HepG2 (cell line): ENCODE measurements at regions not wholly inside any gene's neighbourhood (a gene's known extent, or its start where the extent isn't known, plus 50 kb on each side); places are given as distances from the start of the nearest gene placed in this dataset.

Source experiments
- ATAC-seq: fragments of 200-7000 bp; cut with Tn5 transposase; 3 replicates; pipeline ENCODE4 v1.9.1; 2020; ENCODE audit warnings: mild to moderate bottlenecking, moderate library complexity
- BruUV-seq: library from RNA; stranded (reverse); fragments of 400-500 nt; replicated peaks from 2 replicates; lab custom pipeline; 2021; lab: Mats Ljungman, UMichigan
- CTCF ChIA-PET: fragments of 300-600 bp; formaldehyde crosslinking; extraction: SDS; loops from one replicate; lab custom pipeline; 2021; ENCODE audit warnings: low total read pairs, inconsistent platforms, low intra/inter-chr PET ratio; lab: Yijun Ruan, JAX
- POLR2A ChIA-PET: fragments of 350-600 bp; sonication (Branson Sonifier 250); formaldehyde crosslinking; loops from one replicate; lab custom pipeline; 2020; ENCODE audit warnings: antibody characterized with exemption, inconsistent platforms; lab: Yijun Ruan, JAX
- DNase-seq: peaks from one replicate; pipeline ENCODE4 v3.0.0-alpha.2; 2015; ENCODE audit warnings: low spot score
- FAIRE-seq: peaks from 3 replicates; lab custom pipeline; 2011; peaks lifted over from hg19 to GRCh38; lab: Jason Lieb, UNC
- H2AFZ ChIP-seq: one replicate; pipeline ENCODE4 v1.6.1; 2011; ENCODE audit warnings: low read length, inconsistent platforms
- H3K27ac ChIP-seq: fragments of 300-600 bp; 3 replicates; pipeline ENCODE4 v1.8.0; 2011; ENCODE audit warnings: mixed run types, mild to moderate bottlenecking, mixed read lengths, low read length, inconsistent platforms; ENCODE audit not compliant: insufficient read depth; ENCODE audit errors: extremely low read length
- H3K27me3 ChIP-seq, 2 experiments: fragments of 200-600 bp in 1 of 2; 2 replicates in 1 of 2; 3 replicates in 1 of 2; pipeline versions ENCODE4 v1.6.0 to v1.8.0; 2011; ENCODE audit warnings: low read length in 2 of 2, mild to moderate bottlenecking in 2 of 2, moderate library complexity in 2 of 2, inconsistent platforms in 1 of 2; ENCODE audit not compliant: insufficient read depth in 2 of 2, control insufficient read depth in 1 of 2
- H3K36me3 ChIP-seq, 2 experiments: fragments of 200-600 bp in 1 of 2; replicated peaks in 1 of 2; 2 replicates in 1 of 2; 3 replicates in 1 of 2; pipeline versions ENCODE4 v1.5.1 to v1.8.0; 2011; ENCODE audit warnings: low read length in 2 of 2, inconsistent platforms in 1 of 2; ENCODE audit not compliant: insufficient read depth in 2 of 2, control insufficient read depth in 1 of 2
- H3K4me1 ChIP-seq: 2 replicates; pipeline ENCODE4 v1.5.1; 2012; ENCODE audit warnings: low read length, inconsistent platforms; ENCODE audit not compliant: insufficient read depth
- H3K4me2 ChIP-seq: 2 replicates; pipeline ENCODE4 v1.6.0; 2011; ENCODE audit warnings: low read depth, low read length, inconsistent platforms
- H3K4me3 ChIP-seq, 3 experiments: fragments of 200-600 bp in 1 of 3; sonication (generic), shearing (Covaris generic) in 1 of 3; replicated peaks in 1 of 3; 2 replicates each; pipeline ENCODE4 v1.5.1; 2011 to 2016; ENCODE audit warnings: low read length in 3 of 3, inconsistent platforms in 2 of 3, low read depth in 2 of 3, mild to moderate bottlenecking in 2 of 3, control low read depth in 1 of 3, mixed read lengths in 1 of 3; ENCODE audit not compliant: insufficient read depth in 1 of 3
- H3K79me2 ChIP-seq: one replicate; pipeline ENCODE4 v1.6.1; 2011; ENCODE audit warnings: low read length, inconsistent platforms; ENCODE audit not compliant: insufficient read depth
- H3K9ac ChIP-seq: 2 replicates; pipeline ENCODE4 v1.6.0; 2011; ENCODE audit warnings: mild to moderate bottlenecking, low read depth, low read length, inconsistent platforms; ENCODE audit not compliant: insufficient read depth
- H3K9me3 ChIP-seq: 2 replicates; pipeline ENCODE4 v1.5.1; 2012; ENCODE audit warnings: mild to moderate bottlenecking, low read length
- H4K20me1 ChIP-seq: 2 replicates; pipeline ENCODE4 v1.6.0; 2011; ENCODE audit warnings: inconsistent platforms, mild to moderate bottlenecking, low read length, moderate library complexity; ENCODE audit not compliant: insufficient read depth
- CERS6 ChIP-seq: sonication (generic); formaldehyde crosslinking; IDR thresholded peaks from 2 replicates; pipeline ENCODE4 v1.5.0; 2020; ENCODE audit warnings: missing genetic modification reagents
- ELK4 ChIP-seq: sonication (generic); formaldehyde crosslinking; IDR thresholded peaks from 2 replicates; pipeline ENCODE4 v1.9.0; 2021; ENCODE audit warnings: missing genetic modification reagents, borderline replicate concordance
- ETV6 ChIP-seq: sonication (generic); formaldehyde crosslinking; conservative IDR thresholded peaks from 2 replicates; pipeline ENCODE4 v1.4.0; 2020; ENCODE audit warnings: missing genetic modification reagents
- JUN ChIP-seq: sonication (generic); formaldehyde crosslinking; IDR thresholded peaks from 2 replicates; pipeline ENCODE4 v1.4.0; 2020; ENCODE audit warnings: mild to moderate bottlenecking, missing genetic modification reagents
- JUND ChIP-seq: sonication (generic); formaldehyde crosslinking; IDR thresholded peaks from 2 replicates; pipeline ENCODE4 v1.8.0; 2022; ENCODE audit warnings: mild to moderate bottlenecking, missing genetic modification reagents
- ZNF766 ChIP-seq: sonication (generic); formaldehyde crosslinking; IDR thresholded peaks from 2 replicates; pipeline ENCODE4 v1.5.0; 2020; ENCODE audit warnings: missing genetic modification reagents, borderline replicate concordance
- ZNF784 ChIP-seq: sonication (generic); formaldehyde crosslinking; IDR thresholded peaks from 2 replicates; pipeline ENCODE4 v1.5.1; 2020; ENCODE audit warnings: missing genetic modification reagents, mild to moderate bottlenecking, borderline replicate concordance
- WGBS: methylation state at CpG from one replicate; pipeline ENCODE4 v1.1.6; 2017; ENCODE audit warnings: low lambda C conversion rate; 5-methylcytosine and 5-hydroxymethylcytosine counted together
- in situ Hi-C: cut with HindIII; loops from 2 replicates; pipeline ENCODE4 v1.10.0; 2017; ENCODE audit warnings: low pct_unique_long_range_greater_than_20kb; ENCODE audit not compliant: extremely low pct_ligation_motif_present
- intact Hi-C: fragments of 100-400 bp; cut with micrococcal nuclease; formaldehyde crosslinking; loops from one replicate; pipeline ENCODE4 v1.10.0; 2022; ENCODE audit not compliant: unreplicated experiment

- H4K20me1 ChIP-seq = no peaks in the 10 kb centered on the region
- H3K9me3 ChIP-seq = no peaks in the 10 kb centered on the region
- no peak overlapping the region for H3K9ac ChIP-seq
- CTCF ChIA-PET = no interaction called here
- no peaks in the 10 kb centered on the region for H3K79me2 ChIP-seq
- H3K4me2 ChIP-seq = no peak overlapping the region
- H3K36me3 ChIP-seq = no peaks in the 10 kb centered on the region
- no peak for ATAC-seq
- no peaks in the 10 kb centered on the region for H3K4me1 ChIP-seq
- no peak for DNase-seq
- POLR2A ChIA-PET = no interaction called here
- intact Hi-C loops = no loop called here
- H3K27me3 ChIP-seq = no peaks in the 10 kb centered on the region
- no peak for FAIRE-seq
- H2AFZ ChIP-seq = no peak overlapping the region
- no peak overlapping the region for H3K27ac ChIP-seq
- BruUV-seq = no TSS peak
- TF ChIP-seq CERS6 (CRISPR knock-in tag) = no peak
- TF ChIP-seq ZNF766 = no peak
- TF ChIP-seq JUND (CRISPR knock-in tag) = no peak
- no peak for TF ChIP-seq ELK4 (CRISPR knock-in tag)
- TF ChIP-seq ETV6 (CRISPR knock-in tag) = no peak
- TF ChIP-seq JUN = no peak
- no peak for TF ChIP-seq ZNF784
- WGBS = 0% methylated on average over 2 of the region's 2 CpGs
- in situ Hi-C loops = no loop called here
- H3K4me3 ChIP-seq = no peak overlapping the region
Measured at GRCh38 chr11:122320671-122321070, 204.7 kb upstream of the BLID start.
